ENCODE measurements at regions not wholly inside any gene's neighbourhood (a gene's known extent, or its start where the extent isn't known, plus 50 kb on each side); places are given as distances from the start of the nearest gene placed in this dataset.

- H3K36me3 Mint-ChIP-seq = no peaks in the 10 kb centered on the region
- no peaks in the 10 kb centered on the region for H3K4me1 Mint-ChIP-seq
- no peak for DNase-seq
- H3K4me3 Mint-ChIP-seq = no peak overlapping the region
- no peaks in the 10 kb centered on the region for H3K9me3 Mint-ChIP-seq
- H3K27ac Mint-ChIP-seq = no peak overlapping the region
- H3K27me3 Mint-ChIP-seq = peaks cover 3% of the 10 kb centered on the region
Measured at GRCh38 chr2:215712219-215712868, 276.5 kb upstream of the FN1 start.

- no peak for DNase-seq
- Mint-ChIP-seq H3K4me3 (no peak overlapping the region), H3K36me3 (no peaks in the 10 kb centered on the region), H3K27me3 (peaks cover 3% of the 10 kb centered on the region), H3K27ac (no peak overlapping the region), H3K4me1 (no peaks in the 10 kb centered on the region), H3K9me3 (no peaks in the 10 kb centered on the region)
Measured at GRCh38 chr2:215711471-215712034, 275.7 kb upstream of the FN1 start.

GRCh38 chr2:215707608-215708007 lies 271.7 kb upstream of the FN1 start:
- no peak overlapping the region for H3K4me3 Mint-ChIP-seq
- DNase-seq = no peak
- H3K4me1 Mint-ChIP-seq = no peaks in the 10 kb centered on the region
- H3K36me3 Mint-ChIP-seq = no peaks in the 10 kb centered on the region
- no peaks in the 10 kb centered on the region for H3K9me3 Mint-ChIP-seq
- H3K27me3 Mint-ChIP-seq = no peaks in the 10 kb centered on the region
- H3K27ac Mint-ChIP-seq = no peak overlapping the region

- Mint-ChIP-seq H3K9me3 (no peaks in the 10 kb centered on the region), H3K27me3 (no peaks in the 10 kb centered on the region)
Measured at GRCh38 chr2:215705771-215706361, 270.0 kb upstream of the FN1 start.

GRCh38 chr2:215705281-215705680 lies 269.4 kb upstream of the FN1 start:
- Mint-ChIP-seq H3K4me3 (no peak overlapping the region), H3K9me3 (no peaks in the 10 kb centered on the region), H3K27ac (no peak overlapping the region), H3K36me3 (no peaks in the 10 kb centered on the region), H3K4me1 (no peaks in the 10 kb centered on the region), H3K27me3 (no peaks in the 10 kb centered on the region)
- no peak for DNase-seq

More at GRCh38 chr2:215705771-215706361, 270.0 kb upstream of the FN1 start:
- no peak for DNase-seq
- Mint-ChIP-seq H3K27ac (no peak overlapping the region), H3K4me3 (no peak overlapping the region), H3K36me3 (no peaks in the 10 kb centered on the region), H3K4me1 (no peaks in the 10 kb centered on the region)

GRCh38 chr2:215702116-215702902 lies 266.4 kb upstream of the FN1 start:
- H3K4me3 Mint-ChIP-seq = no peak overlapping the region

GRCh38 chr2:215699700-215700538 lies 264.1 kb upstream of the FN1 start:
- Mint-ChIP-seq H3K9me3 (peaks cover 3% of the 10 kb centered on the region), H3K36me3 (no peaks in the 10 kb centered on the region), H3K27ac (no peak overlapping the region), H3K4me1 (no peaks in the 10 kb centered on the region), H3K4me3 (no peak overlapping the region), H3K27me3 (no peaks in the 10 kb centered on the region)
- no peak for DNase-seq

More at GRCh38 chr2:215702116-215702902, 266.4 kb upstream of the FN1 start:
- Mint-ChIP-seq H3K27me3 (no peaks in the 10 kb centered on the region), H3K27ac (no peak overlapping the region), H3K36me3 (no peaks in the 10 kb centered on the region), H3K9me3 (peaks cover 3% of the 10 kb centered on the region), H3K4me1 (no peaks in the 10 kb centered on the region)
- DNase-seq = no peak

GRCh38 chr2:215699018-215699417 lies 263.1 kb upstream of the FN1 start:
- Mint-ChIP-seq H3K4me3 (no peak overlapping the region), H3K9me3 (peaks cover 3% of the 10 kb centered on the region), H3K36me3 (no peaks in the 10 kb centered on the region), H3K27ac (no peak overlapping the region), H3K27me3 (no peaks in the 10 kb centered on the region), H3K4me1 (no peaks in the 10 kb centered on the region)
- DNase-seq = no peak

- H3K4me1 Mint-ChIP-seq = no peaks in the 10 kb centered on the region
- no peak overlapping the region for H3K4me3 Mint-ChIP-seq
- H3K36me3 Mint-ChIP-seq = no peaks in the 10 kb centered on the region
- no peak overlapping the region for H3K27ac Mint-ChIP-seq
- no peak for DNase-seq
- peaks cover 3% of the 10 kb centered on the region for H3K9me3 Mint-ChIP-seq
- H3K27me3 Mint-ChIP-seq = no peaks in the 10 kb centered on the region
Measured at GRCh38 chr2:215698566-215698965, 262.7 kb upstream of the FN1 start.

GRCh38 chr2:215697496-215697895 lies 261.6 kb upstream of the FN1 start:
- Mint-ChIP-seq H3K4me3 (no peak overlapping the region), H3K4me1 (no peaks in the 10 kb centered on the region), H3K27ac (no peak overlapping the region), H3K27me3 (no peaks in the 10 kb centered on the region), H3K9me3 (peaks cover 3% of the 10 kb centered on the region), H3K36me3 (no peaks in the 10 kb centered on the region)
- DNase-seq = no peak

GRCh38 chr2:215697003-215697402 lies 261.1 kb upstream of the FN1 start:
- Mint-ChIP-seq H3K36me3 (no peaks in the 10 kb centered on the region), H3K9me3 (peaks cover 3% of the 10 kb centered on the region), H3K27ac (no peak overlapping the region), H3K27me3 (no peaks in the 10 kb centered on the region), H3K4me3 (no peak overlapping the region), H3K4me1 (no peaks in the 10 kb centered on the region)
- DNase-seq = no peak

- no peak overlapping the region for H3K4me3 Mint-ChIP-seq
- H3K4me1 Mint-ChIP-seq = no peaks in the 10 kb centered on the region
- DNase-seq = no peak
- no peak overlapping the region for H3K27ac Mint-ChIP-seq
- H3K27me3 Mint-ChIP-seq = no peaks in the 10 kb centered on the region
- H3K36me3 Mint-ChIP-seq = no peaks in the 10 kb centered on the region
- H3K9me3 Mint-ChIP-seq = peaks cover 3% of the 10 kb centered on the region
Measured at GRCh38 chr2:215695861-215696260, 260.0 kb upstream of the FN1 start.

- Mint-ChIP-seq H3K9me3 (peaks cover 2% of the 10 kb centered on the region), H3K36me3 (no peaks in the 10 kb centered on the region)
Measured at GRCh38 chr2:215693999-215694580, 258.2 kb upstream of the FN1 start.

GRCh38 chr2:215693193-215693998 lies 257.5 kb upstream of the FN1 start:
- H3K27ac Mint-ChIP-seq = no peak overlapping the region
- no peaks in the 10 kb centered on the region for H3K36me3 Mint-ChIP-seq
- H3K4me1 Mint-ChIP-seq = no peaks in the 10 kb centered on the region
- no peak overlapping the region for H3K4me3 Mint-ChIP-seq
- no peaks in the 10 kb centered on the region for H3K27me3 Mint-ChIP-seq
- H3K9me3 Mint-ChIP-seq = peaks cover 2% of the 10 kb centered on the region
- no peak for DNase-seq

More at GRCh38 chr2:215693999-215694580, 258.2 kb upstream of the FN1 start:
- Mint-ChIP-seq H3K27ac (no peak overlapping the region), H3K27me3 (no peaks in the 10 kb centered on the region), H3K4me1 (no peaks in the 10 kb centered on the region), H3K4me3 (no peak overlapping the region)
- DNase-seq = no peak
